ENCODE measurements at regions not wholly inside any gene's neighbourhood (a gene's known extent, or its start where the extent isn't known, plus 50 kb on each side); places are given as distances from the start of the nearest gene placed in this dataset.

DNA sequence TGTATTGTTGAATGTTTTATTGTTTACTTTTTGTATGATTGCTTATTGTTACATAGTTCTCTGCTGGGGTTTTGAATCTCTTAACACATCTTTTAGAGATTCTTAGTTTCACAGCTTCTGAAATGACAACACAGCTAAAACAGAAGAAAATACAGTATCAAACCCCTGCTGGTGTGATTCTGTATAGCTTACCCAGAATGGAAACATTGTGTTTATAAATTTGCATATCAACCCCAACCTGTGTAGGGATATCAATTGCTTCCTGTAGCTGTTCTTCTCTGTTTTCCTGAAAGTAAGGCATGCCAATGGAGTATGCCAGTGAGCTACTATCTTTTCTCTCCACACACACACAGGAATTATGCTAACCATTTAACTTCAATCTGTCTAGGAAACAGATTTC, 64.3 kb upstream of the ID4 start:
- in situ Hi-C loops (cut with HindIII; ENCODE audit: low sequenced_read_pairs), result no loop called here
- no peak for DNase-seq (ENCODE audit: low read depth, low spot score)
- TF ChIP-seq, protein P1, sequence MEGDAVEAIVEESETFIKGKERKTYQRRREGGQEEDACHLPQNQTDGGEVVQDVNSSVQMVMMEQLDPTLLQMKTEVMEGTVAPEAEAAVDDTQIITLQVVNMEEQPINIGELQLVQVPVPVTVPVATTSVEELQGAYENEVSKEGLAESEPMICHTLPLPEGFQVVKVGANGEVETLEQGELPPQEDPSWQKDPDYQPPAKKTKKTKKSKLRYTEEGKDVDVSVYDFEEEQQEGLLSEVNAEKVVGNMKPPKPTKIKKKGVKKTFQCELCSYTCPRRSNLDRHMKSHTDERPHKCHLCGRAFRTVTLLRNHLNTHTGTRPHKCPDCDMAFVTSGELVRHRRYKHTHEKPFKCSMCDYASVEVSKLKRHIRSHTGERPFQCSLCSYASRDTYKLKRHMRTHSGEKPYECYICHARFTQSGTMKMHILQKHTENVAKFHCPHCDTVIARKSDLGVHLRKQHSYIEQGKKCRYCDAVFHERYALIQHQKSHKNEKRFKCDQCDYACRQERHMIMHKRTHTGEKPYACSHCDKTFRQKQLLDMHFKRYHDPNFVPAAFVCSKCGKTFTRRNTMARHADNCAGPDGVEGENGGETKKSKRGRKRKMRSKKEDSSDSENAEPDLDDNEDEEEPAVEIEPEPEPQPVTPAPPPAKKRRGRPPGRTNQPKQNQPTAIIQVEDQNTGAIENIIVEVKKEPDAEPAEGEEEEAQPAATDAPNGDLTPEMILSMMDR (IDR thresholded peaks at IDR 0.05; ENCODE audit: low read depth, low read length), result no peak
- H3K4me3 ChIP-seq (ENCODE audit: low read depth, low read length), result no peak overlapping the region

DNA sequence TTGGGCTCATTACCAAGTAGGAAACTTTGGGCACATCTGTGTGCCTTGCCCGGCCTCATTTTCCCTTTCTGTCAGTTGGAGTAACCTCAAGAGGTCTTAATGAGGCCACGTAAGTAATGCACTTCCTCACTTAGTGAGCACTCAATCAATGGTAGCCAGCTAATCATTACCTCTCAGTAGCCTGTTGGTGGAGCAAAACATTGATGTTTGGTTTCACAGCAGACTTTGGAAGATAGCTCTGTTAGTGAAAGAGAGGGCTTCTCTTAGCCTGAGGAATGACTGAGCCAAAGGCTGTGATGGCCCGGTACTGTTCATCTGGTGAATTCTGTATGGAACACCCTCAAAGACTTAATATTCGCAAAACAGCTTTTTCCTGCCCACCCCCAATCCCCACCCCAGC, 55.9 kb upstream of the ID4 start:
- no peak overlapping the region for H3K4me3 ChIP-seq (ENCODE audit: low read depth, low read length)
- TF ChIP-seq, protein P1 (IDR thresholded peaks at IDR 0.05; ENCODE audit: low read depth, low read length), result no peak
- DNase-seq (ENCODE audit: low read depth, low spot score), result no peak
- in situ Hi-C loops (cut with HindIII; ENCODE audit: low sequenced_read_pairs), result no loop called here

DNA sequence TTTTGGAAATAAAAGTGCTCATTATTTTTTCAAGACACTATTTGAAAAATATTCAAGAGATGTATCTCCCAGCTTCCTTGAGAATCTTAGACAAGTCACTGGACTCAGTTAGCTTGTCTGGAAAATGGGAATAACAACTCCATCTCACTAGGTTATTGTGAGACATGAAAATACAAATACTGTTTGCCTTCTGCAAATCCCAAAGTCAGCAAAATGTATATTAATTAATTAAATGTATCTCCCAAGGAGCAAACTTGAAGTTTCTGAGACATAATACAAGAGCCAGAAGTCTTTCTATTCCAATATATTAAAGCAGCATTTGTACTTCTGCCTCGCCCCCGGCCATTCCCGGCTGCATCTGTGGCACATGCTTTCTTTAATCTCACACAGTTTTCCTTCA, 54.6 kb upstream of the ID4 start:
- no peak for DNase-seq (ENCODE audit: low read depth, low spot score)
- TF ChIP-seq, protein P1 (IDR thresholded peaks at IDR 0.05; ENCODE audit: low read depth, low read length), result no peak
- H3K4me3 ChIP-seq (ENCODE audit: low read depth, low read length), result no peak overlapping the region
- in situ Hi-C loops (cut with HindIII; ENCODE audit: low sequenced_read_pairs), result no loop called here

Measured in astrocyte of the spinal cord (primary cell).